ENCODE measurements at regions not wholly inside any gene's neighbourhood (a gene's known extent, or its start where the extent isn't known, plus 50 kb on each side); places are given as distances from the start of the nearest gene placed in this dataset.

GRCh38 chr13:37406031-37406430 is 192.5 kb downstream of the POSTN start:
- no peak for DNase-seq

GRCh38 chr13:37403776-37404527 is 194.6 kb downstream of the POSTN start:
- DNase-seq: no peak

GRCh38 chr13:37401721-37402120 is 196.8 kb downstream of the POSTN start:
- no peak for DNase-seq

GRCh38 chr13:37397535-37397934 is 201.0 kb downstream of the POSTN start:
- no peak for DNase-seq

- DNase-seq: no peak
Measured at GRCh38 chr13:37395544-37395943, 203.0 kb downstream of the POSTN start.

- no peak for DNase-seq
Measured at GRCh38 chr13:37392389-37392788, 206.2 kb downstream of the POSTN start.

GRCh38 chr13:37390735-37391134 is 207.8 kb downstream of the POSTN start:
- DNase-seq: no peak

- no peak for DNase-seq
Measured at GRCh38 chr13:37385956-37386670, 212.5 kb downstream of the POSTN start.

GRCh38 chr13:37385248-37385647 is 213.3 kb downstream of the POSTN start:
- no peak for DNase-seq

- DNase-seq: no peak
Measured at GRCh38 chr13:37383856-37384370, 214.7 kb downstream of the POSTN start.

- DNase-seq: no peak
Measured at GRCh38 chr13:37383046-37383445, 215.5 kb downstream of the POSTN start.

- no peak for DNase-seq
Measured at GRCh38 chr13:37382146-37382545, 216.4 kb downstream of the POSTN start.

- no peak for DNase-seq
Measured at GRCh38 chr13:37381502-37381901, 217.1 kb downstream of the POSTN start.

GRCh38 chr13:37379841-37380240 is 218.7 kb downstream of the POSTN start:
- DNase-seq: no peak

- no peak for DNase-seq
Measured at GRCh38 chr13:37375724-37376123, 222.8 kb downstream of the POSTN start.

- no peak for DNase-seq
Measured at GRCh38 chr13:37375071-37375470, 223.5 kb downstream of the POSTN start.

GRCh38 chr13:37369616-37370015 is 229.0 kb downstream of the POSTN start:
- DNase-seq: no peak

GRCh38 chr13:37368501-37368900 is 230.1 kb downstream of the POSTN start:
- DNase-seq: no peak

- no peak for DNase-seq
Measured at GRCh38 chr13:37366044-37366770, 232.4 kb downstream of the POSTN start.

GRCh38 chr13:37365496-37365895 is 233.1 kb downstream of the POSTN start:
- DNase-seq: no peak

GRCh38 chr13:37364956-37365355 is 233.6 kb downstream of the POSTN start:
- no peak for DNase-seq

- DNase-seq: no peak
Measured at GRCh38 chr13:37364007-37364406, 234.6 kb downstream of the POSTN start.

GRCh38 chr13:37361608-37362007 is 237.0 kb downstream of the POSTN start:
- DNase-seq: no peak

GRCh38 chr13:37360556-37360955 is 238.0 kb downstream of the POSTN start:
- DNase-seq: no peak

Measured in right forelimb (tissue), 1 donor.